ENCODE measurements at regions not wholly inside any gene's neighbourhood (a gene's known extent, or its start where the extent isn't known, plus 50 kb on each side); places are given as distances from the start of the nearest gene placed in this dataset.
"Not testable (repeated sequence)": the region's sequence is repeated elsewhere in the genome, so short reads cannot be mapped to it uniquely, and the experiment has no call there.

DNA sequence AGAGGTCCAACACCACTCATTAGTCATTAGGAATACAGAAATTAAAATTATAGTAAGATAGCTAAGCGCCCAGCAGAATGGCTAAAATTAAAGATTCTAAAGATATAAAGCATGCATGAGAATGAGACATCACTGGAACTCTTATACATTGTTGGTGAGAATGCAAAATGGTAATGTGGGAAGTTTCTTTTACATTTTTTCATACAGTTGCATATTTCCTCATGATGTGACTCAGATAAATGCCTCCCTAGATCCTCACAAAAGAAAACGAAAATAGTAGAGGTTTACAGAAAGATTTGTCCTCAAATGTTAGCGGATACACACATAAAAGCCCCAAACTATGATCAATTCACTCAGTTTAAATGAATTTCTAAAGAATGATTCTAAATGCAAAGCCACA is 633.7 kb upstream of the GJE1 start:
- DNase-seq (ENCODE audit: low read depth in 2 of 2): no peak

DNA sequence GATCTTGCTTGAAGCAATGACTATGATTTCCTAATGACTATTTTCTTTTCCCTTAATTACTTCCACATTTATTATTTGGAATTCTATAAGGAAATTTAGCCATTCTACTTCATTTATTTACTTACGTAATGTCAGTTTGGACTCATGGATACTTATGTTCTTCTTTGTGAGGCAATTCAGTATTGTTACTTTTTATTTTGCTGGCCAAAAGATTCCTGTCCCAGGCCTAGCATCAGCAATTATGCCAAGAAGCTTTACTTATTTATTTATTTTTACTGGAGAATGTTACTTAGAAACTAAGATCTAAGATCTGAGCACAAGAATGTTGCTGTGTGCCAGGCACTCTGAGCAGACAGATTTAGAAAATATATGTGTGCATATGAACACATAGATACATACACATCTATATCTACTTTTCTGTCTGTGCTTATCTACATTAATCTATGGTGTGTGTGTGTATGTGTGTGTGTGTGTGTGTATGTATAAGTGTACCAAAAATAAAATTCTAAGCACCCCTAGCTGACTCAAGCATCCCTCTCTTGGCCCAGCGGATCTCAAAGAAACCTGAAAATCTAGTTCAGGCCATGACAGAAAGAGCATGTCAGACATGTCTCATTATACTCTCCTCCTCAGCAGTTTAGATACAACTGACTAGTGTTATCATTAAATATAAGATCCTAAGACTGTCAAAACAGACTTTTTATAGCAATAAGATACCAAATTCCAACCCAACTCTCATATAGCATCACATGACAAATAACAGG is 640.0 kb upstream of the GJE1 start:
- DNase-seq (ENCODE audit: low read depth in 2 of 2): no peak

DNA sequence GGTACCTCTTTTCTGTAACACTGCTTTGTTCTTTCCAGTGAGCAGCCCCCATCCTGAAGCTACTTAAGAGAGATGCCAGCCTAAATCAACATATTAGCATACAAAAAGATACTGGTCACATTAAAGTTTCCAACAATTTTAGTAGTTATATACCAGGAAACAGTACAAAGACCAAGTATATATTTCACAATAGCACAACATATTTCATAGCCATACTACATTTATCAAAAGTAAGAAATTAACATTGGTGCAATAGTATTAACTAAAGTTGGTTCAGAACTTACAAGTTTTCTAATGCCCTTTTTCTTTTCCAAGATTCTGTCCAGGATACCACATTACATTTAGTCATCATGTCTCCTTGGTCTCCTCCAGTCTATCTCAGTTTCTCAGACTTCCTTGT is 641.0 kb upstream of the GJE1 start:
- no peak for DNase-seq (ENCODE audit: low read depth in 2 of 2)

DNA sequence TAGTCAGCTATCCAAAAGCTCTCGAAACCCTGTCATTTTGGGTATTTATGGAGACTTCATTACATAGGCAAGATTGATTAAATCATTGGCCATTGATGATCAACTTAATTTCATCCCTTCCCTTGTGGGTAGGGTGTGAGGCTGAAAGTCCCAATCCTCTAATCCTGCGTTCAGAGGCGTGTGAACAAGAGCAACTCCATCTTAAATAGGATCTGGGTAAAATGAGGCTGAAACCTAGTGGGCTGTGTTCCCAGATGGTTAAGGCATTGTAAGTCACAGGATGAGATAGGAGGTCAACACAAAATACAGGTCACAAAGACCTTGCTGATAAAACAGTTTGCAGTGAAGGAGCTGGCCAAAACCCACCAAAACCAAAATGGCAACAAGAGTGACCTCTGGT is 641.7 kb upstream of the GJE1 start:
- no peak for DNase-seq (ENCODE audit: low read depth in 2 of 2)

DNA sequence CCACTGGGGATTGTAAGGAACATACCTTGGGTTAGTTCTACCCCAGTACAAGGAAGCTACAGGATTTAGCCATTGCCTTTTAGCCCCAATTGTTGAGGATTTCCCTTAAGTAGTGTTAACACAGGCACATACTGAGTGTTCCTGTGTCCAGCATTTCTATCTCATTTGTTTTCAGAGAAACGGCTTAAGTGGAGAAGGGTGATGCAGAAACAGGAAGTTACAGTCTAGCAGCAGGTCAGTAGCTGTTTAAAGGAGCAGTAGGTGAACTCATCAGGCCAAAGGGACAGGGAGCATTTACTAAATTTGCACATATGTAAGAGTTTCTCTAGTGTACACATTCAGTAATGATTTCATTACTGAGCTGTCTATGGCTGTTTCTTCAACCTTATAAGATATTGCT is 644.2 kb upstream of the GJE1 start:
- no peak for DNase-seq (ENCODE audit: low read depth in 2 of 2)

DNA sequence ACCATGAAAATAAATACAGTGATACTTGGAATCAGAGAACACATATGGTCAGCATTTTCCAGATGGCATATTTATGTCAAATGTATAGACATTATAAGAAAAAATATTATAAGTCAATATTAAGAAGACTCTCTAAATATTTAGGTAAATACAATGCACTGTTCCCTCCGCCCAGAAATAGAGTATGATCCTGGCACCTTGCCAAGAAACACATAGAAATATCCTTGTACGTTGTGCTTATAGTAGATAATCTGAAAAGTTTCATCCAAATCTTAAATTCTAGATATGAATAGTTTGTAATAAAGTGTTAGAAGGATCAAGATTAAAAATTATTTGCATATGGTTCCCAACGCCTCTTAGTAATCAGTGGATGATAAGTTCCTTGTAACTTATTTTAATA is 645.8 kb upstream of the GJE1 start:
- DNase-seq (ENCODE audit: low read depth in 2 of 2): no peak

DNA sequence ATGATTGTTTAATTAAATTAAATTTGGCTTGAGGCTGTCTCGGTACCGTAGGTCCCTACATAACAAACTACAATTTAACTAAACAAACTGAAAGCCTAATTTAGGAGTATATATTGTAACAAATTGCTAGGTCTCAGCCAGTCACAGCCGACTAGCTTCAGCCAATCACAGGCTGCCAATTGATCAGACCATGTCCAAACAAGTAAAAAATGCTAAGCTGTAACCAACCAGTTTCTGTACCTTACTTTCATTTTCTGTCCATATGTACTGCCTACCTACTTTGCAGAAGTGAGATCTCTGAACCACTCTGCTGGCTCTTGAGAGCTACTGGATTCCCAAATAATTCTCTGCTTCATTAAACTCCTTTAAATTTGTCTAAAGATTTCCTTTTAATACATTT is 648.0 kb upstream of the GJE1 start:
- no peak for DNase-seq (ENCODE audit: low read depth in 2 of 2)

DNA sequence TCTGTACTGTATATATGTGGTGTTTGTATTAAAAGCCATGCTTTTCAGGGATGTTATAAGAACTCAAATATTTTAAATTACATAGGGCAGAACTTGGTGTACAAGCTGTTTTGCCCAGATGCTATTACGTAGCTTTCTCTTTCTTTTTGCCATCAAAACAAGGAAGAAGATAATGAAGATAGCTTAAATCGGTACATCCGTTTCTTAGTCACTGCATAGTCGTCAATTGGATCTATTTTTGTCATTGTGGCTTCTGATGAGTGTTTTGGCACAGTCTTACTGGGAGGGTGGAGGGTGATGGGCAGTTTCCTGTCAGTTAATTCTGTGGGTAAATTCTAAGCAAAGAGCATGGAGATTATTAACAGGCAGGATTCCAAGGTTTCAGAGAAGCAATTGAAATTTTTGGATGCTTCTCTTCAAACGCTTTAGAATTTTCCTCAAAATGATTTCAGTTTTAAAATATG is 649.1 kb upstream of the GJE1 start:
- peak; percentile 17 to 28 for DNase-seq (ENCODE audit: low read depth in 2 of 2)

DNA sequence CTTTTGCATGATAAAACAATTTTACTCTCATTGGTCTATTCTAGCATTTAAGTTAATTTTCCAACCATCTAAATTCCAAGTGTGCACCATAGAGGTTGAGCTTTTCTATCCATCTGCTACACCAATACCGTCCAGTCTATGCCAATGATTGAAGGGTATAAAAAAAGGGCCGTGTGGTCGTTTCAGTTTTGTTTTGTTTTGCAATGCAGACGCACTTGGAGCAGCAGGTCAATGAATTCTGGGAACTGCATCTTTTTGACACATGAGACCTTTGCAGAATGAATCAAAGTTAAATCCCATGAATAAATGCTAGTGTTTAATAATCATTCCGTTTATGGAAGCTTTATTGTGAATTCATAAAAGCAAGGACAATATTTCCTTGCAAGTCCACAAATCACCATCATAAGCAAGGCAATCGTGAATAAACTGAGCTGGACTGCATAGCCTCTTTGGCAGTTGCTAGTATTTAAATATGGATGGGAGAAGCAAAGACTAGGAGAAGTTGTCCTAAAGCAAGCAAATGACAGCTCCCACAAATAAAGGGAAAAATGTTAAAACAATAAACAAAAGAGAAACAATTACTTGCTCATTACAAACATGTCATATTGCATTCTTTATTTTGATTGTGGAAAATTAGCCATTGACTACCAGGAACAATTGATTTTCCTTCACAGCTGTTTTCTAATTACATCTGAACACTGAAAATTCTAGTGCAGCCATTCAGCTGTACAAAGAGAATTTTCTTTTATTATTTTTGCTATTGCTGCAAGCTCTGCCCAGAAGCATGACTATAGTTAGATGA is 649.7 kb upstream of the GJE1 start:
- no peak for DNase-seq (ENCODE audit: low read depth in 2 of 2)

DNA sequence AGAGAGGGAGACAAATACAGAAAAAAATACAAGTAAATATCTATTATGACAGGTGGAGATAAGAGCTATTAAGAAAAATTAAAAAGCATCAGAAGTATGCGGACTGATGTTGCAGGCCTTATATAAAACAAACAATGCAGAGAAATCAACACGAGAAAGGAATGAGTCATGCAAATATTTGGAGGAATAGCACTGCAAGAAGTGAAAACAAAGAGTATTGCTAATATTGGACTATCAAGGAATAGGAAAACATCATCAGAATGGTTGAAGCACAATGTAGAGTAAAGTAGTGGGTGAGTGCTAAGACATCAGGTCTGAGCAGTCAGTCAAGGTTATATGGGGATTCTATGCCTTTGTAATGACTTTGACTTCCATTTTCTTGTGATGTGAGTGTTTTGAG is 657.5 kb upstream of the GJE1 start:
- DNase-seq (ENCODE audit: low read depth in 2 of 2): no peak

DNA sequence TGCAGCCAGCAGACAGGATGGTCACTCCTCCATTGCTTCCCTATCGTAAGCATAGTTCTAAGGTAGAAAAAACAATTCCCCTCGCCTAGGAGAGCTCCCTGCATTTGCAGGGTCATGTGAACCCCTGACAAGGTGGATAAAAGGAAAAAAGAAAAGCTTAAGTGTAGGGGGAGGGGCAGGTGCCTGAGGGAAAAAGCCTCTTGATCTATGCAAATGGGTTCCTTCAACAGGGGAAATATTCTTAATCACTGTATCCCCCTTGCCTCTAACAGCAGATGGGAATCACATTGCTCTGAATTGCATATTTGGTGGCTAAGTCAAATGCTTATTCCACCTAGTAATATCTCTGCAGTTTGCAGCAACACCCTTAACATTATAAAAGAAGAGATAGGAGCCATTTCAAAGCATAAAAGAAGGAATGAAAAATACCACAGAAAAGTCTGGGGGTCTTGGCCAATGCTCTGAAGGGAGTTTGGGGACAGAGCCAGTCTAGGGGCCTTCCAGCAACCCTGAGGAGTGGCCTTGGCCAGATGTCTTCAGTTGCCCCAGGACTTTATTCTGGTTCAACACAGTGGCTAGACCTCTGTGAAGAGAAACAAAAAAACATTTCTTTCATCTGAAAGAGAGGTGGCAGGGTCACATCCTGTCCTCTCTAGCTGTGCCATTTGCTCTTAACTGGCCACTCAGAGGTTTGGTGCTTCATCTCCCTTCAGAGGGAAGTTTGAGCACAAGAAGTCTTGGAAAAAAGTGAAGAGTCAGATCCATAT is 660.4 kb upstream of the GJE1 start:
- DNase-seq (ENCODE audit: low read depth in 2 of 2): no peak

DNA sequence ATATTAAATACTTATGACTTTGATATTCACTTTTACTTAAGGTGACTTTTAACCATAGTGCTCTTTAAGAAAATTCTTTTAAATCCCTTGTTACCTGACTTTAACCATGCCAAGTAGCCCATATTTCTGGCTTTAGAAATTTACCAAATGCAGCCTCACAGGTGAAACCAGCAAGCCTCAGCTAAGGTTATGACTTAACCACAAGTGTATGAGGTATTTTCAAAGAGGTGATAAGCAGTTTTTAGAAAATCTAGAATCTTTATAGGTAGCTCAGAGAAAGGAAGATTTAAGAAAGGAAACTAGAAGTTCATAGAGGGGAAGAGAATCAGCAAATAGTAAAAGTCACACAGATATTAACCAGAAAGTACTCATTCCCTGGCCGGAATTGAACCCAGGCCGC is 661.9 kb upstream of the GJE1 start:
- DNase-seq (ENCODE audit: low read depth in 2 of 2): no peak

DNA sequence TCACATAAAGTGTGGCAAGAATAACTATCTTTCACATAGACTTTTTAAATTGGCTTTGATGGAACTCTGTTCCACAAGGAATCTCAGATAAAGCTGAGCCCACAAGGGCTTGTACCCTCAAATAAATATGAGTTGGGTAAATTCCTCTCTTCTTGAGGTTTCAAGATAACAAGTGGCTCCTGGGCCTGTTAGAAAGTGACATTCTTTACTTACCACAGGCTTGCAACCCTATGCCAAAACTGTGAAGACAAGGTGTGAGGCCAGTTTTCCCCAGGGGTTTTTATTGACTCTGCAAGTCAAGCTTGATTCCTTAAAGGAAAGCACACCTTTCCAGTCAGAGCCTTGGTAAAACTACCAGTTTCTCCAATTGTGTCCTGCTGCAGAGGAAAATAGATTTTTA is 664.8 kb upstream of the GJE1 start:
- no peak for DNase-seq (ENCODE audit: low read depth in 2 of 2)

DNA sequence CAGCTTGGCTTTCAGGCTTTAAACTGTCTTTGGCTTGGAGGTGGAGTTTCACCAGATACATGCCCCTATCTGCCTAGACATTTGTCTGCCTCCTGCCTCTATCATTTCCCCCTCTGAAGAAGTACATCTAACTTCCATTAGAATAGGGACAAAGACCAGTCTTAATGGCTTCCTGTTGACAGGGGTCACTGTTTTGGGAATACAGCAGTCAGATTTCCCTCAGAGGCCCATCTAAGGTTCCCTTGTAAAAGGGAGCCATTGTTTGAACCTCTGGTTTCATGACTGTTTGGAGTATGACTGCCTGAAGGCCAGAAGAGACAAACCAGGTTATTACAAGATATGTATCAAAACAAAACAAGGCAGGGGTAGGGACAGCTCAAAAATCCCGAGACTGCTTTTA is 665.7 kb upstream of the GJE1 start:
- DNase-seq (ENCODE audit: low read depth in 2 of 2): no peak

DNA sequence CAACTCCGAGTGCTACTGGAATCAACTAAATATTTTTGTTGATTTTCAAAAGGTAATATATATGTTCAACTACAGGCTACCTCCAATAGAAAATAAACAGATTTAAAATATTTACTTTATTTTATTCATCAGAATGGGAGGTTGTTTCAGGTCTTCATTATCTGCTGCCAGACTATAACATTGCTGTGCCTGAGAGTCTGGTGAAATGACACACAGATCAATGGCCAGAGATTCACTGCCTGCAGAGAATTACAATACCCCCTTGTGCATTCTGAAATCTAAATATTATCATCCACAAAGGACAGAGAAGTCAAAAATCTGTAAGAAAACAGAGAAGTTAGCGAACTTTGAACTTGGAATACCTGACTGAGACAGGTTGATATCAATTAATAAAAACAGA is 667.8 kb upstream of the GJE1 start:
- DNase-seq (ENCODE audit: low read depth in 2 of 2): no peak

DNA sequence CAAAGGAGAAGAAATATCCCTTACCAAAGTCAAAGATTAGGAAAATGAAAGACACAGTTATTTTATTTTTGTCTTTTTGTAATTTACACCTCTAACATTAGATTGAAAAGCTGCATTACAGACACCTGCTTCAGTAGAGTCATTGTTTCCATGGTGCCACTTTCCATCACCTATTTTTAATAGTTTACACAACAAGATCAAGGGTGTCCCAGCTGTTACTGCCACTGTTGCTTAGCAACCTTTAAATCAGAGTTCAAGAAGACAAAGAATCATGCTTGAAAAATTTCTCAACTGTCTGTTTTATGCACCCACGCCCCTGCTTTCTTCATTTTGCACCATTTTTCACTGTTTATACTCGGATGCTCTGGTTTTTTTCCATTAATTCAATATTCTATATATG is 668.2 kb upstream of the GJE1 start:
- DNase-seq (ENCODE audit: low read depth in 2 of 2): no peak

DNA sequence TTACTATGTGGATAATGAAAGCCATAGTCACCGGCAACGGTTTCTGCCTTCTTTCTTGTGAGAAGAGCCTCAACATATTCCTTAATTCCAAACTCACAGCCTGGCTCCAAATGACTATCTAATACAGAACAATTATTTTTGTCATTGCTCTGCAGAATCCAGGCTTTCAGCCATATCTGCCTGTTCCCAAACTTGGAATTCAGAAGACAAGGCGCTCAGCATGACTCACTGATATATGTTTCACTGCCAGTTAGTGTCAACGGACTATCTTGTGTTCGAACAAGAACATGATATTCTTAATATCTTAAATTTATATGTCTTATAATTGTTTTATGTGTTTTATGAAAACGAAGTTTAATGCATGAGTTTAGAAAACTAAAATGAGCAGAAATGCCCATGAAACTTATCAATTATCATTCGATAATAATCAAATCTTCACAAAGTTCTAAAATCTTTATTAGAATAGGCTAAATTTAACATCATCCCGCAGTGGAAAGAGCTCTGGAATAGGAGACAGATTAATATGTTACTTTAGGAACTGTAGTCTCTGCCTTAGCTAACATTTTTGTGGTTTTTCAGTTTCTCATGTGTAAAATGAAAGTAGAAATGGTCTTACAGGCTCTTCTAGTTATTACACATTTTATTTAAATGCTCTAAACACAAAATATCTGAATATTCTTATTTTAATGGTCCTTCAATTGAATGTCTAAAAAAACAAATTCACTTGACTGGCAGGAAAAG is 669.3 kb upstream of the GJE1 start:
- DNase-seq (ENCODE audit: low read depth in 2 of 2): no peak

DNA sequence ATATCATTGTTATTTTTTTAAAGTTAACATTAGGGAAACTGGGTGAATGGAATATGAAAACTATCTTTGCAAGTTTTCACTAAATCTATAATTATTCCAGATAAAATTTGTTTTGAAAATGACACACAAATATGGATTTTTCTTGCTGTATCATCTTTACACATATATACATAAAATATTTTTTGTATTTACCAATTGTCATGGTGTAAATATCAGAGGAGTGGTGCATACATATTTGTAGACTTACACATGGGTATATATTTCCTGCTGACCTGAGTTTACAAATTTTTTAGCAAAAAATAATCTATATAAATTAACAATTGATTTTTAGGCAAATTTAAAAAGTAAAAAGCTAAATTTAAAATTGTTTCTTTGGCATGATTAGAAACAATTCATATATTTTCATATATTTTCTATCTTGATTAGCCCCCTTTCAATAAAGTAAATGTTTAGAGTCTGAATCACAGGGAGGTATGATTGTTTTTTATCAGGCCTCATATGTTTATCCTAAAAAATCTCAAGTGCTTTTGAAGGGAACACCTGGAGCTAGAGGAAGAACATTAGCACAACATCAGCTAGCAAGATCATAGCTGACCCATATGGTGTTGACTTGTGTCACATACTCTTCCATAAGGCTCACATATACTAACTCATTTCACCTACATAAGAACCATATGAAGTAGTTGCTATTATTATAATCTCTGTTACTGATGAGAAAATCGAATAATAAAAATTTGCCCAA is 671.8 kb upstream of the GJE1 start:
- DNase-seq (ENCODE audit: low read depth in 2 of 2): no peak

DNA sequence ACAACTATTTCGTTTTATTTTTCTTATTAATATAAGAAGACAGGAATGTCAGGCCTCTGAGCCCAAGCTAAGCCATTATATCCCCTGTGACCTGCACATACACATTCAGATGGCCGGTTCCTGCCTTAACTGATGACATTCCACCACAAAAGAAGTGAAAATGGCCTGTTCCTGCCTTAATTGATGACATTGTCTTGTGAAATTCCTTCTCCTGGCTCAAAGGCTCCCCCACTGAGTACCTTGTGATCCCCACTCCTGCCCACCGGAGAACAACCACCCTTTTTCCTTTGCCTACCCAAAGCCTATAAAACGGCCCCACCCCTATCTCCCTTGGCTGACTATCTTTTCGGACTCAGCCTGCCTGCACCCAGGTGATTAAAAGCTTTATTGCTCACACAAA is 672.5 kb upstream of the GJE1 start:
- DNase-seq (ENCODE audit: low read depth in 2 of 2): not testable (repeated sequence)

DNA sequence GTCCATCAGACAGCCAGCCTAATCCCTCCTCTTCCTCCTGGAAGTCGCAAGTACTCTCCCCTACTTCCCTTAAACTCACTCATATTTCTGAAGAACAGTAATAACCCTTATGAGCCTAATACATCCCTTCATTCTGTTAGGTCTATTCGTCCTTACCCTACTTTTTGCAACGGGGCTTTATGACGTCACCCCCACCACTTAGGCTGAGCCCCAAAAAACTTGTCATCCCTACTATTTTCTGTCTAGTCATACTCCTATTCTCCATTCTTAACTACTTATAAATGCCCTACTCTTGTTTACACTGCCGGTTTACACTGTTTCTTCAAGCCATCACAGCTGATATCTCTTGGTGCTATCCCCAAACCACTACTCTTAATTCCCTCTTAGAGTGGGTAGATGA is 674.7 kb upstream of the GJE1 start:
- DNase-seq (ENCODE audit: low read depth in 2 of 2): not testable (repeated sequence)

DNA sequence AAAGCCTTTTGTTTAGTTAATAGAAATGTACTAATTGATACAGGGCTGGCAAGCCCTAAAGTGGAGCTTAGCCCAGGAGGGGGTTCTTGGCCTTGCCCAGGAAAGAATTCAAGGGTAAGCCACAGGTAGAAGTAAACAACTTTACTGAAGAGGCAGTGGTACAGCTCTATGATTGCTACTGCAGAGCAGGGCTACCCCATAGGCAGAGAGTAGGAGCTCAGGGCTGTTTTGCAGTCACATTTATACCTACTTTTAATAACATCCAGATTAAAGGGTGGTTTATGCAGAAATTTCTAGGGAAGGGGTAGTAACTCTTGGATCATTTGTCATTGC is 680.4 kb upstream of the GJE1 start:
- DNase-seq (ENCODE audit: low read depth in 2 of 2): no peak
